HK-2 (cell line): ENCODE measurements at regions not wholly inside any gene's neighbourhood (a gene's known extent, or its start where the extent isn't known, plus 50 kb on each side); places are given as distances from the start of the nearest gene placed in this dataset.
A peak's percentile ranks its signal among the peaks of the same experiment; 100 is the strongest.

Experiments used
- DNase-seq: peaks from one replicate; pipeline ENCODE4 v3.0.0-alpha.2; 2018; ENCODE audit not compliant: unreplicated experiment

DNA sequence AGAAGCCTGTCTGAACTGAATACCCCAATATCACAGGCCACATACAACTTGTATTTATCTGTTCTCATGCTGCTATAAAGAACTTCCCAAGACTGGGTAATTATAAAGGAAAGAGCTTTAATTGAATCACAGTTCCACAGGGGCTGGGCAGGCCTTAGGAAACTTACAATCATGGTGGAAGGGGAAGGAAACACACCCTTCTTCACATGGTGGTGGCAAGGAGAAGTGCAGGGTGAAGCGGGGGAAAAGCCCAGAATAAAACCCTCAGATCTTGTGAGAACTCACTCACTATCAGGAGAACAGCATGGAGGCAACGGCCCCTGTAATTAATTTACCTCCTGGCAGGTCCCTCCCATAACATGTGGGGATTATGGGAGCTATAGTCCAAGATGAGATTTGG, 50.3 kb upstream of the FNDC1 start:
- DNase-seq: no peak

GRCh38 chr6:159117563-159117962, 51.6 kb upstream of the FNDC1 start:
- DNase-seq: no peak

- no peak for DNase-seq
These were observed 52.2 kb upstream of the FNDC1 start for GRCh38 chr6:159117046-159117445.

DNA sequence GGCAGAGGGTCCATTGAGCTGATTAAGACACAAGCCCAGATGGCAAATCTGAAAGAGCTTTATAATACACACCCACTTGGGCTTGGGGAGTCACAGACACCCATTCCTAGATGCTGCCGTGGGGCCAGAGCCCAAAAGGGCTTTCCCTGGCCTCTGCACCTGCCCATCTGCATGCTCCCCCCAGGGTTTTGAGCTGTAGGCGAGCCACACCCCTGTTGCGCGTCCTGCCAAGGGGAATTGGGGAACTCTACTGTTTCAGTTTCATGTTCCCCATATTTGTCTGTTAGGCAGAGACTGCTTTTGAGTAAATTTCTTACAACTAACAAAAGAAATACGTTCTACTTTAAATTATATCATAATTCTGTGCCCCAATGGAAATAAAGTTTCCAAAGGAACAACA, 52.9 kb upstream of the FNDC1 start:
- no peak for DNase-seq

DNA sequence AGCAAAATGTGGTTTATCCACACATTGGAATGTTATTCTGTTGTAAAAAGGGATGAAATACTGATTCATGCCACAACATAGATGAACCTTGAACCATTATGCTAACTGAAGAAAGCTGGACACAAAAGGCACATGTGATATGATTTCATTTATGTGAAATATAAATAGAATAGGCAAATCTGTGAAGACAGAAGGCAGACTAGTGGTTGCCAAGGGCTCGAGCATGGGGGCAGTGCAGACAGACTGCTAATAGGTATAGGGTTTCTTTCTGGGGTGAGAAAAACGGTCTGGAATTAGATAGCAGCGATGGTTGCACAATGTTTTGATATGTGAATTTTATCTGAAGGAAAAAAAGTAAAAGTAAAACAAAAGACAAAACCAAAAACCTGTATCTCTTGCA, 54.6 kb upstream of the FNDC1 start:
- no peak for DNase-seq

DNA sequence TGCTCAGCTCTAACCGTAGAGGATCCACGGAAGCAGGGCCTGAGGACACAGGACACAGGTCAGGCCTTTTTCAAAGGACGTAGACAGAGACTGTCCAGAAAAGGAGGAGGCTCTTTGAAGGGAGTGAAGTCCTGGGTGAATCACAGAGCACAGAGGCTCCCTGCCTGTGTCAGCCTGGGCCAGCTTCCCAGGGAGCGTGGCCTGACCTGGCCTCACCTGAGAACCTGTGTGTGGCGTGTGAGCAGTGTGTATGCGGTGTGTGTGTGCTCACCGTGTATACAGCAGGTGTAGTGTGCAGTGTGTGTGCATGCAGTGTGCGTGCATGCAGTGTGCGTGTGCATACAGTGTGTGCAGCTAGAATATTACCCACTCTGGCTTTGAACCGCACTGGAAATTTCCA, 56.0 kb upstream of the FNDC1 start:
- DNase-seq: no peak

GRCh38 chr6:159112714-159113113, 56.5 kb upstream of the FNDC1 start:
- no peak for DNase-seq

- no peak for DNase-seq
These were observed 58.5 kb upstream of the FNDC1 start for GRCh38 chr6:159110748-159111147.

GRCh38 chr6:159110013-159110412, 59.2 kb upstream of the FNDC1 start:
- peak; percentile 27 for DNase-seq

DNA sequence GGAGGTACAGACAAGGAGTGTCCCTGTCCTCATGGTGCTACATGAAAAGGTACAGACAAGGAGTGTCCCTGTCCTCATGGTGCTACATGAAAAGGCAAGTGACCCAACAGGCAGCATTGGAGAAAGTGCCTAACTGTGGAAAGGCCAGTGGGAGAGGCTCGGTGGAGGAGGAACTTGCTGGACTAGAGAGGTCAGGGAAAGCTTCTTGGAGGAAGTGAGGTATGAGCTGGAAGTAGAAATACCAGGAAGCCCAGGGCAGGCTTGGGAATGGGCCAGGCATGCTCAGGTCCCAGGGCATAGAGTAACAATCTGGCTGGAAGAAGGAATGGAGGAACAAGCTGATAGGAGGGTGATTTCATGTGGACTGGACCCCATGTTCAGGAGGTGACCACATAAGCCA, 59.8 kb upstream of the FNDC1 start:
- no peak for DNase-seq

DNA sequence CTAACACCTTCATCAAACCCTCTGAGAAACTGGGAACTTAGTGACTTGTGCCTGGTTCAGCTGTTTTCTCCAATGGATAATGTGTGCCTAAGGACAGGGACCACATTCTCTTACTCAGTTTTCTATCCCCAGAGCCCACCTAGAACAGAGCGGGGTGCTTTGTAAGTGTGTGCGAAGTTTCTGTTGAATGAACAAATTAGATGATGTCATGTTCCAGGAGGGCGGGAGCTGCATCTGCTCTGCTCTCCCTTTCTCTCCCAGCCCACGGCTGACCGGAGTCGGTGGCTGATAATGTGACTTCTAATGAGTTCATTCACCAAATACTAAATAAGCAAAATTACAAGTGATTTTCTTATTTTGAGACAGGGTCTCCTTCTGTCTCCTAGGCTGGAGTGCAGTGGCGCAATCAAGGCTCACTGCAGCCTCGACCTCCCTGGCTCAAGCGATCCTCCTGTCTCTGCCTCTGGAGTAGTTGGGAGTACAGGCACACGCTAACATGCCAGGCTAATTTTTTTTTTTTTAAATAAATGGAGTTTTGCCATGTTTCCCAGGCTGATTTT, 60.7 kb upstream of the FNDC1 start:
- DNase-seq: no peak

GRCh38 chr6:159107451-159108260, 61.5 kb upstream of the FNDC1 start:
- DNase-seq: no peak

GRCh38 chr6:159106627-159107241, 61.9 kb upstream of the TAGAP start:
- DNase-seq: no peak

DNA sequence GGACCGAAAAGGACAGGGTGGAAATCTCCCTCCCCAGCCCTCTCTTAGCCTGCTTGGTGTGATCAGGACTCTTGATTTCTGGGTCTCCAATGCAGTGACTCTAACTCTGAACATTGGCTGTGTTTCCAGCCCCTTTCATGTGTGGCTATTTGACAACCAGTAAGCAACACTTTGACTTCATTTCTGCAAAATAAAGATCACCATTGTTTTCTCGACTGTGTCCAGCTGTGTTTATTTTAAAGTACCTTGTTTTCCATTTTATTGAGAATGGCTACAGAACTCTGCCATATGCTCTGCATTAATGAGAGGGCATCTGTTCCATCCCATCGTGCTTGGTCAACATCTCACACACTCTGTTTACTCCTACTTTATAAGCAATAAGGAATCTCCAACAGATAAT, 60.9 kb upstream of the TAGAP start:
- DNase-seq: no peak

- no peak for DNase-seq
These were observed 60.1 kb upstream of the TAGAP start for GRCh38 chr6:159104931-159105330.

GRCh38 chr6:159104163-159104925, 59.6 kb upstream of the TAGAP start:
- DNase-seq: peak; percentile 62

DNA sequence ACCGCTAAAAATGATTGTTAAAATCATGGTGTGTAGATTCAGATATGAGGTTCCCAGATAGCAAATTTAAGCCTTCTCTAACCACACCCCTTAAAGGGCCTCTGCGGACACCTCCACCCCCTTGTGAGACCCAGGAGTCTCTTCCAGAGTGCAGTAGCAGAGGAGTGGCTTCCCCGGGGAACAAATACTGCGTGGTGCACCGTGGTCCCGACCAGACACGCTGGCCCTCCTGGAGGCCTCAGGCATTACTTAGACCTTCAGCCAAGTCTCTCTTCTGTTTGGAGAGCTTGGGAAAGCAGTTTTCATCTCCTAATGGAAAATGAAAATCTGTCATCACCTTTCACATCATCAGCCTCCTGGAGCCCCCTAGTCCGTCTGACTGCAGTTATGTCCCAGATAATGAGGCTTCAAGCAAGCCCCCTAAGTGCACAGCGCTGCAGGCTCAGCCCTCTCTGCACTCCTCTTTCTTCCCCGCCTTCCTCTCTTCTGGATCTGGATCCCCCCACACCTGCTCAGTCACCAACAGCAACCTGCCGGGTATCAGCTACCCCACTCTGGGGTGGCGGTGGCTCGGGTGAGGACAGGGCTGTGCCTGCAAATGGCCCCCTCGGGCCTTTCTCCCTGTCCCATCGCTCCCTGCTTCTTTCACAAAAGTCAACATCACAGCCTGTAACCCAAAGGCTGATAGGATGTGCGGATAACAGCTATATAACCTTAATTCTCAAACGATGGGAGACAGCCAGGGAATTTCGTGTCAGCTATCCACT, 58.8 kb upstream of the TAGAP start:
- DNase-seq: no peak

- DNase-seq: no peak
These were observed 57.8 kb upstream of the TAGAP start for GRCh38 chr6:159102373-159103160.

DNA sequence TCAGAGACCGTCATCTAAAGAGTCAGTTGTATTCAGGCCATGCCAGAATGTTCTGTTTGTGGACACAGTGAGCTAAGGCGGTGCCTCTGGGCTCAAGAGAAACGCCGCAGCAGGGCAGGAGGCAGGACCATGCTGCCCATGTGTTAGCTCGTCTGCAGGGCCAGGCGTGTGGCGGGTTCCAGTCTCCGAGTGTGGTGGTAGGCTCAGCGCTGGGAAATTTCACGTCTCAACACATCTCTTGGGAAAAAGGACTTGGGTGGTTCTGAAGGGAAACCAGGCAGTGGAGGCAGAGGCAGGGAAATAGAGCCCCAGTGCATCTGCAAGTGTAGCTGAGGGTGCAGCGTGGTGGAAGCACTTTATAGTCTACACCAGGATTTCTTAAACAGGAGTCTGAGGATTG, 56.9 kb upstream of the TAGAP start:
- no peak for DNase-seq

GRCh38 chr6:159100395-159101182, 55.8 kb upstream of the TAGAP start:
- DNase-seq: no peak
